Lung microvascular endothelial cell (primary cell): ENCODE measurements at regions not wholly inside any gene's neighbourhood (a gene's known extent, or its start where the extent isn't known, plus 50 kb on each side); places are given as distances from the start of the nearest gene placed in this dataset.

ENCODE experiments used
- DNase-seq, 2 donors: peaks; one replicate each; pipeline versions ENCODE4 v3.0.0 to v3.0.0-alpha.2; 2010; ENCODE audit warnings: low read depth in 2 of 2

GRCh38 chr7:28292834-28293526 lies 112.4 kb upstream of the JAZF1 start:
- peak in 1 of 2 donors; percentile 14 for DNase-seq

- DNase-seq: no peak
These were observed 112.9 kb upstream of the JAZF1 start for GRCh38 chr7:28293527-28293835.

DNA sequence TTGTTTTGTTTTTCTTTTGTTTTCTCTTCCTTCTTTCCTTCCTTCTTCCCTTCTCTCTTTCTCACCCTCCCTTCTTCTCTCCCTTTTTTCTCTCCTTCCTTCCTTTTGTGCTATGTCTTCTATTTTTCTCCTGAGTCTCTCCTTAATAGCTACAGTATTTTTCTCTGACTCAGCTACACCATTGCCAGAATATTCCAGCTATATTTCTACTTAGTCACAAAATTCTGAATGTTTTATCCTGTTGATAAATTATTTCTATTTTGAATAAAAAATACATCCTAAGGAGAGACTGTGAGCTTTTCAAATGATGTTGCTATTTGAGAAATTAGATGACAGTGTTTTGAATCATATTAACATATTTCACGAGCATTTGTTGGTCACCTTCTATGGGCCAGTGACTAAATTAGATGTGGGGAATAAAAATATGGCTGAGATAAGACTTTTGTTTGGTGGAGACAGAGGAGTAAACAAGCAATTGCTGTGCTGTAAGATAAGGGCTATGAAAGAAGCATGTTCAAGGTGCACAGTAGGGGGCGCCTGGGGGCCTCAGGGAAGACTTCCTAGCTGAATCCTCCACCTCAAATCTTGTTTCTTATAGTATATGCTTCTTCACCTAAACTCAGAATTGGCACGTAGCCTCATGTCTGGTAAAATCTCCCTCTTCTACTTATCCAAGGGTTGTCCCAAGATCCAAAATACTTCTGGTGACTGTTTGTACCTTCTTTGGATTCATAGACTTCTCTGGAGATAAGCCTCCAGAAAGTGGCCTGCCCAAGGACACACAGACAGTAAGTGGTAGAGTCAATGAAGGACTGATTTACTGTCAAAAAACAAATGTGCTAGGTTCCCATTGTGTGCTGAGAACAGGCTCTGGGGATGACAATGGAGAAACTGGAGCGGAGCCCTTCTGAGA lies 115.5 kb upstream of the CREB5 start:
- DNase-seq: peak; percentile 7 to 41

DNA sequence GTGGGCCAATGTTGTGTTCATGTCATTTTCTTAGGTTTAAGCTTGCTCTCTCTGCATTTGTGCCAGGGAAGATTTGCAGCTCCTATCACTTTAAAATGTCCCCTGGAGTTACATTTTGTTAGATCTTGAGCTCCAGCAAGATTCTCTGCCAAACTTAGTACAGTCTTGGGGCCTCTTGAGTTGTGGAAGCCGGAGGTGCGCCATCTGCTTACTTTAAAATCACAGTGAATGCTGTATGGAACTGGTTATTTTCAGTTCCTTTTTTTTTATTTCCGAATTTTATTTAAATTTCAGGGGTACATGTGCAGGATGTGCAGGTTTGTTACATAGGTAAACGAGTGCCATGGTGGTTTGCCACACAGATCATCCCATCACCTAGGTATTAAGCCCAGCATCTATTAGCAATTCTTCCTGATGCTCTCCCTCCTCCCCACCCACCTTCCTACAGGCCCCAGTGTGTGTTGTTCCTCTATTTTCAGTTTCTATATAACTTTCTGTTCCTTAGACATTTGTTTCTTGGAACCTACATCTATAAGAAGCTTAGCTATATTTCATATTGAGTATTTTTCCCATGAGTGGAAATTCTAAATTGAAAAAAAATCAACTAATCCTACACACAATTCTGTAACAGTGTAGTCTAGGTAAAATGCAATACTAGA lies 114.4 kb upstream of the CREB5 start:
- DNase-seq: no peak

DNA sequence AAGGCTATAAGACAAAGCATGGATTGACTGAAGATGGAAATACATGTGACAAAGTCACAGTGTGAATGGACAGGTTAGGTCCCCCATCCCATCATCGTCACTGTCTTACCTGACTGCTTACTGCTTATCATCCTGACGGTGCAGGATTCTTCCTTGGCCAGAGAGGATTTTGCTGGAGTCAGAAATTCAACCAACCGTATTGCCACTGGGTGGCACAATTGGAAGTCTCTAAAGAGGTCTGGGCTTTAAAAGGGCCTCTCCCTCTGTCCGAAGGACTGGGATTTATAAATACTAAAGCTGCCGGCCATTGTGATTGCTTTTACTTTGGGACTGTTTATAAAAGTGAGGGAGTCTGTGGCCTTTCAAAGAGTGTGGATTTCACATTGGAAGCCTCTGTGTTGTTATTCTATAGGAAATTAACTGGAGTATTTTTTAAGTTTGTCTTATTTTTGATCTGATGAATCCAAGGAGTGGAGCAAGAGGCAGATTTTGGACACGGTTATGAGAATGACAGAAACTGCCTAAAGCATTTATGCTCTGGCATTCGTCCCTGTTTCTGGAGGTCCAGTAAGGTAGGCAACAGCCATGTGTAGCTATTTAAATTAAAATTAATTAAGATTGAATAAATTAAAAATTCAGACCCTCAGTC lies 113.3 kb upstream of the CREB5 start:
- DNase-seq: peak; percentile 47 to 50

GRCh38 chr7:28299556-28299955 lies 112.8 kb upstream of the CREB5 start:
- DNase-seq: no peak

GRCh38 chr7:28300488-28300887 lies 111.8 kb upstream of the CREB5 start:
- DNase-seq: no peak

DNA sequence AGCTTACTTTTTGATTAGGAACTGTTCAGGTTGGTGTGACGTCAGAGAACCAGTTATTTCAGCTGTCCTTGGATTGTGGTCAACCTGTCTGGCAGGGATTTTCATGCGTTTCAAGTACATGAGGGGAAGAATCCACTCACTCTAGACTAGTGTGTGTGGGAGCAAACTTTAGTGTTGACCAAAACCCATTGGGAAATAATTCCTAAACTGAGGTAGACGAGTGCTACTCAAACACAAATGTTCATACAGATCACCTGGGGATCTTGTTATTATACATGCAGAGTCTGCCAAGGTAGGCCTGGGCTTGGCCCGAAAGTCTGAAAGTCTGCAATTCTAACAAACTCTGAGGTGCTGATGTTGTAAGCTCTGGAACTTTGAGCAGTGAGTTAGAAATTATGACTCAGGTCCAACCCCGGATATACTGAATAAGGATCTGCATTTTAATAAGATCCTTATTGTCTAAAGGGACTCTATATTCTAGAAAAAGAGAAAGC lies 111.1 kb upstream of the CREB5 start:
- no peak for DNase-seq

GRCh38 chr7:28304290-28304689 lies 108.0 kb upstream of the CREB5 start:
- DNase-seq: no peak

DNA sequence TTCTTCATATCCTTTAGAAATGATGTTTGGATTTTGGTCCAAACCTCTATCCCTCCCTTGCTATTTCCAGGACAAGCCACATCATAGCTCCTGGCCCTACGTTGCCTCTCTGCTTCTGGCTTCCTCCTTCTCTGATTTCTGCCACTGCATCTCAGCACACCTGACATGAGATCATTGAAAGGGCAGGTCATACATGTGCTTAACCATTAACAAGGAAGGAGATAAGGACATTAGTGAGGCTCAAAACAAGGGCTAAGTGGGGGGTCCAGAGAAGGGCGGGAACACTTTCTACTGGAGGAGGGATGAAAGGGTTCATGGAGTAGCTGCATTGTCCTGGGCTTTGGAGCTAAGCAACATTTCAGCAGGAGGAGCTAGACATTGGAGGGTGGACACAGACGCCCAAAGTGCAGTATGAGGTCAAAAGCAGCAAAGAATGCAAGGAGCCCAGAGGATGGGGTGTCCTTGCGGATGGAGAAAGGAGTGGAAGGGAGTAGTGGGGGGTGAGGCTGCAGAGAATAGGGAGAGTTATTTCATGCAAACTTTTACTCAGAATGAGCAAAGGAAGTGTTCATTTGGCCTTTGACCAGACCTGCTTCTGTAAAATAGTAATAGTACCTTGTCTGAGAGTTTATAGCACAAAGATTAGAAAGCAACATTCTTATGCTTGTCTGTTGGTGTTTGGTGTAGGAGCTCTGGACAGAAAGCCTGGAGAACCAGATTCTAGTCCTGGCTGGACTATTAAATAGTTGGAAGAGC lies 102.4 kb upstream of the CREB5 start:
- no peak for DNase-seq

GRCh38 chr7:28310460-28310848 lies 101.9 kb upstream of the CREB5 start:
- DNase-seq: no peak

DNA sequence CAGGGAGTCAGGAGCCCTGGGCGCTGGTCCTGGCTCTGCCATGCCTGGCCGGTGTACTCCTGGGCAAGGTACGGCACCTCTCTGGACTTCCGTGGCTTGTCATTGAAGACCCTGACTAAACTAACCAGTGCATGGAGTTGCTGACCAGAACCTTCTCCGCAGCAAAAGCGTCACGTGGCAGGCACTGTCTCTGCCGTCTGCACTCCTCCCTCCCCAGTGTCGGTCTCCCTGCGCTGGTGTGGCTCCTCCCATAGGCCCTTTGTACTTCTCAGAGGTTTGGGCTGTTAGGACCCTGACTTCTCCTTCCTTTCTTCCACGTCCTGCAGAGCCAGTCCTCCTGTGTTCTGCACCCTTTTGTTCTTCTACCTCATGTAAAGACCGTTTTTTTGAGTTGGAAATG lies 100.6 kb upstream of the CREB5 start:
- DNase-seq: no peak

- no peak for DNase-seq
These were observed 99.4 kb upstream of the CREB5 start for GRCh38 chr7:28312948-28313347.

DNA sequence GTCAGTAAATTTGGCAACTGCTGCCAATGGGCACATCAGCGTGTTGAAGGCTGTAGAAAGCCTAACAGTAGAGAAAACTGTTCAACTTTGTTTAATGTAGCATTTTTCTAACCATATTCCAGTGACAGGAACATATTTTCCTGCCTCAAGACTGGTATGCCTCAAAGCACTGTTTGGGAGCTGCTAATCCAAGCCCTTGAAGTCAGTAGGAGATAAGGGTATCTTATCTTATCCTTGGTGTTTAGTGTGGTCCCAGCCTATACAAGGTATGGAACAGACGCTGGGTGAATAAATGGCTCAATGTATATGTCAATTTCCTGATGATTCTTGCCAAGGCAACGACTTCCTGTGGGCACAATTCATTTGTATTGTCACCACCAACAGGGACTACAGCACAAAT lies 97.5 kb upstream of the CREB5 start:
- no peak for DNase-seq

- no peak for DNase-seq
These were observed 96.5 kb upstream of the CREB5 start for GRCh38 chr7:28315565-28316410.

- DNase-seq: no peak
These were observed 95.8 kb upstream of the CREB5 start for GRCh38 chr7:28316489-28316888.

GRCh38 chr7:28318101-28318762 lies 94.1 kb upstream of the CREB5 start:
- no peak for DNase-seq

DNA sequence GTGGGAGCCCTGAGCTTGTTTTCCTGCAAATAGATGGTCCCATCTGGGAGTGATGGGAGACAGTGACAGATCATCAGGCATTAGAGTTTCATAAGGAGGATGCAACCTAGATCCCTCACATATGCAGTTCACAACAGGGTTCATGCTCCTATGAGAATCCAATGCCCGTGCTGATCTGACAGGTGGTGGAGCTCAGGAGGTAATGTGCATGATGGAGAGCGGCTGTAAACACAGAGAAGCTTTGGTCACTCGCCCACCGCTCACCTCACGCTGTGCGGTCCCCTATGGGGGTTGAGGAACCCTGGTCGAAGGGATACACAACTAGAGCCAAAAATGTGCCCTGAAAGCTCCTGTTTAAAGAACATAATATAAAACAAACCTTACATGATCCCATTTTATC lies 88.5 kb upstream of the CREB5 start:
- DNase-seq: no peak

DNA sequence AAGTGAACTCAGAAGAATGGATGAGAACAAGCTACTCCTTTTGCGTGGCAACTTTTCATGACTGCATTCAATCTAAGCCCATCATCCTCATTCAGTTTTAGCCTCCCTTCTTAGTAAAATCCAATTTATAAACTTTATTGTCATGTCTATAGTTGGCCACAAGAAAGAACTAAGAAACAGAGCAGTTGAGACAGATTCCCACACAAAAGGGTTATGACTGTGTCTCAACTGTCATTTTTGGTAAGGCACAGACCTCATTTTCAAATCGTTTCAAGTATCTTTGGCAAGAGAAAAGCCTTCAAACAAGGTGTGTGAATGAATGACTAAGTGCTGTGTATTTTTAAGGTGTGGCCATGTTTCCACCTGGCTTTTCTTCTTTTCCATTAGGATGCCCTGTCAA lies 84.2 kb upstream of the CREB5 start:
- DNase-seq: no peak
